HepG2 (cell line): ENCODE measurements at regions not wholly inside any gene's neighbourhood (a gene's known extent, or its start where the extent isn't known, plus 50 kb on each side); places are given as distances from the start of the nearest gene placed in this dataset.

ENCODE experiments used
- ATAC-seq: fragments of 200-7000 bp; cut with Tn5 transposase; 3 replicates; pipeline ENCODE4 v1.9.1; 2020; ENCODE audit warnings: mild to moderate bottlenecking, moderate library complexity
- BruUV-seq: library from RNA; stranded (reverse); fragments of 400-500 nt; replicated peaks from 2 replicates; lab custom pipeline; 2021; lab: Mats Ljungman, UMichigan
- CTCF ChIA-PET: fragments of 300-600 bp; formaldehyde crosslinking; extraction: SDS; loops from one replicate; lab custom pipeline; 2021; ENCODE audit warnings: low total read pairs, inconsistent platforms, low intra/inter-chr PET ratio; lab: Yijun Ruan, JAX
- POLR2A ChIA-PET: fragments of 350-600 bp; sonication (Branson Sonifier 250); formaldehyde crosslinking; loops from one replicate; lab custom pipeline; 2020; ENCODE audit warnings: antibody characterized with exemption, inconsistent platforms; lab: Yijun Ruan, JAX
- DNase-seq: peaks from one replicate; pipeline ENCODE4 v3.0.0-alpha.2; 2015; ENCODE audit warnings: low spot score
- FAIRE-seq: peaks from 3 replicates; lab custom pipeline; 2011; peaks lifted over from hg19 to GRCh38; lab: Jason Lieb, UNC
- H2AFZ ChIP-seq: one replicate; pipeline ENCODE4 v1.6.1; 2011; ENCODE audit warnings: low read length, inconsistent platforms
- H3K27ac ChIP-seq: fragments of 300-600 bp; 3 replicates; pipeline ENCODE4 v1.8.0; 2011; ENCODE audit warnings: mixed run types, mild to moderate bottlenecking, mixed read lengths, low read length, inconsistent platforms; ENCODE audit not compliant: insufficient read depth; ENCODE audit errors: extremely low read length
- H3K27me3 ChIP-seq, 2 experiments: fragments of 200-600 bp in 1 of 2; 2 replicates in 1 of 2; 3 replicates in 1 of 2; pipeline versions ENCODE4 v1.6.0 to v1.8.0; 2011; ENCODE audit warnings: low read length in 2 of 2, mild to moderate bottlenecking in 2 of 2, moderate library complexity in 2 of 2, inconsistent platforms in 1 of 2; ENCODE audit not compliant: insufficient read depth in 2 of 2, control insufficient read depth in 1 of 2
- H3K36me3 ChIP-seq, 2 experiments: fragments of 200-600 bp in 1 of 2; replicated peaks in 1 of 2; 2 replicates in 1 of 2; 3 replicates in 1 of 2; pipeline versions ENCODE4 v1.5.1 to v1.8.0; 2011; ENCODE audit warnings: low read length in 2 of 2, inconsistent platforms in 1 of 2; ENCODE audit not compliant: insufficient read depth in 2 of 2, control insufficient read depth in 1 of 2
- H3K4me1 ChIP-seq: 2 replicates; pipeline ENCODE4 v1.5.1; 2012; ENCODE audit warnings: low read length, inconsistent platforms; ENCODE audit not compliant: insufficient read depth
- H3K4me2 ChIP-seq: 2 replicates; pipeline ENCODE4 v1.6.0; 2011; ENCODE audit warnings: low read depth, low read length, inconsistent platforms
- H3K4me3 ChIP-seq, 3 experiments: fragments of 200-600 bp in 1 of 3; sonication (generic), shearing (Covaris generic) in 1 of 3; replicated peaks in 1 of 3; 2 replicates each; pipeline ENCODE4 v1.5.1; 2011 to 2016; ENCODE audit warnings: low read length in 3 of 3, inconsistent platforms in 2 of 3, low read depth in 2 of 3, mild to moderate bottlenecking in 2 of 3, control low read depth in 1 of 3, mixed read lengths in 1 of 3; ENCODE audit not compliant: insufficient read depth in 1 of 3
- H3K79me2 ChIP-seq: one replicate; pipeline ENCODE4 v1.6.1; 2011; ENCODE audit warnings: low read length, inconsistent platforms; ENCODE audit not compliant: insufficient read depth
- H3K9ac ChIP-seq: 2 replicates; pipeline ENCODE4 v1.6.0; 2011; ENCODE audit warnings: mild to moderate bottlenecking, low read depth, low read length, inconsistent platforms; ENCODE audit not compliant: insufficient read depth
- H3K9me3 ChIP-seq: 2 replicates; pipeline ENCODE4 v1.5.1; 2012; ENCODE audit warnings: mild to moderate bottlenecking, low read length
- H4K20me1 ChIP-seq: 2 replicates; pipeline ENCODE4 v1.6.0; 2011; ENCODE audit warnings: inconsistent platforms, mild to moderate bottlenecking, low read length, moderate library complexity; ENCODE audit not compliant: insufficient read depth
- ARID5B ChIP-seq: IDR thresholded peaks from 2 replicates; pipeline ENCODE4 v1.4.0; 2020; ENCODE audit warnings: mild to moderate bottlenecking, missing genetic modification reagents
- ATF4 ChIP-seq, 2 experiments: fragments of 450-650 bp in 1 of 2; sonication (generic) in 1 of 2; formaldehyde crosslinking; IDR thresholded peaks; 2 replicates each; pipeline versions ENCODE4 v1.5.0 to v1.8.0; 2020 to 2022; ENCODE audit warnings: mild to moderate bottlenecking in 1 of 2, missing genetic modification reagents in 1 of 2
- ATM ChIP-seq: fragments of 450-650 bp; IDR thresholded peaks from 2 replicates; pipeline ENCODE4 v1.7.1; 2017; ENCODE audit warnings: mild to moderate bottlenecking, borderline replicate concordance
- CREM ChIP-seq, 2 experiments: sonication (generic) in 1 of 2; formaldehyde crosslinking in 1 of 2; IDR thresholded peaks; 2 replicates each; pipeline versions ENCODE4 v1.4.0 to v1.6.1; 2016 to 2020; ENCODE audit warnings: antibody characterized with exemption in 1 of 2, mild to moderate bottlenecking in 1 of 2, missing genetic modification reagents in 1 of 2
- GABPB1 ChIP-seq: IDR thresholded peaks from 2 replicates; pipeline ENCODE4 v1.6.1; 2016; ENCODE audit warnings: mild to moderate bottlenecking, missing genetic modification reagents, moderate library complexity, missing compliant biosample characterization
- KDM6A ChIP-seq: IDR thresholded peaks from 2 replicates; pipeline ENCODE4 v1.6.1; 2016; ENCODE audit warnings: low read depth
- NFIC ChIP-seq: IDR thresholded peaks from 2 replicates; pipeline ENCODE4 v1.6.1; 2012; ENCODE audit warnings: mild to moderate bottlenecking, low read length, inconsistent platforms
- POGK ChIP-seq: sonication (generic); formaldehyde crosslinking; conservative IDR thresholded peaks from 2 replicates; pipeline ENCODE4 v1.8.0; 2022; ENCODE audit warnings: mild to moderate bottlenecking, moderate library complexity, missing genetic modification reagents
- SRF ChIP-seq: IDR thresholded peaks from 2 replicates; pipeline ENCODE4 v1.6.1; 2011; ENCODE audit warnings: mild to moderate bottlenecking, low read depth, low read length, moderate library complexity
- TBX3 ChIP-seq: fragments of 450-650 bp; IDR thresholded peaks from 2 replicates; pipeline ENCODE4 v1.6.1; 2017; ENCODE audit warnings: antibody characterized with exemption, mild to moderate bottlenecking, inconsistent platforms, borderline replicate concordance
- TEF ChIP-seq: sonication (generic); formaldehyde crosslinking; IDR thresholded peaks from 2 replicates; pipeline ENCODE4 v1.5.0; 2020; ENCODE audit warnings: missing genetic modification reagents
- ZFAT ChIP-seq: sonication (generic); formaldehyde crosslinking; conservative IDR thresholded peaks from 2 replicates; pipeline ENCODE4 v1.8.1; 2023; ENCODE audit warnings: missing genetic modification reagents, inconsistent platforms
- WGBS: methylation state at CpG from one replicate; pipeline ENCODE4 v1.1.6; 2017; ENCODE audit warnings: low lambda C conversion rate; 5-methylcytosine and 5-hydroxymethylcytosine counted together
- in situ Hi-C: cut with HindIII; loops from 2 replicates; pipeline ENCODE4 v1.10.0; 2017; ENCODE audit warnings: low pct_unique_long_range_greater_than_20kb; ENCODE audit not compliant: extremely low pct_ligation_motif_present
- intact Hi-C: fragments of 100-400 bp; cut with micrococcal nuclease; formaldehyde crosslinking; loops from one replicate; pipeline ENCODE4 v1.10.0; 2022; ENCODE audit not compliant: unreplicated experiment

- no peaks in the 10 kb centered on the region for H3K9me3 ChIP-seq
- DNase-seq, result no peak
- WGBS, result 0% methylated on average over 1 of the region's 2 CpGs
- H4K20me1 ChIP-seq, result no peaks in the 10 kb centered on the region
- no peak for FAIRE-seq
- no peak overlapping the region for H3K27ac ChIP-seq
- H3K79me2 ChIP-seq, result no peaks in the 10 kb centered on the region
- H3K36me3 ChIP-seq, result no peaks in the 10 kb centered on the region
- H3K4me2 ChIP-seq, result no peak overlapping the region
- H3K27me3 ChIP-seq, result no peaks in the 10 kb centered on the region
- CTCF ChIA-PET, result no interaction called here
- no peaks in the 10 kb centered on the region for H3K4me1 ChIP-seq
- H3K4me3 ChIP-seq, result no peak overlapping the region
- in situ Hi-C loops (no loop called here), intact Hi-C loops (no loop called here)
- no peak for TF ChIP-seq SRF
- TF ChIP-seq ATF4 (CRISPR knock-in tag; IDR thresholded peaks at IDR 0.05), result no peak
- no peak for TF ChIP-seq ZFAT
- no peak for TF ChIP-seq TEF
- no peak for TF ChIP-seq NFIC
- TF ChIP-seq TBX3, result no peak
- BruUV-seq, result no TSS peak
- ATAC-seq, result no peak
- POLR2A ChIA-PET, result no interaction called here
- H3K9ac ChIP-seq, result no peak overlapping the region
- no peak overlapping the region for H2AFZ ChIP-seq
Measured at GRCh38 chr7:116398672-116399071, 100.9 kb upstream of the CAV2 start.

- no peaks in the 10 kb centered on the region for H3K9me3 ChIP-seq
- H3K36me3 ChIP-seq, result no peaks in the 10 kb centered on the region
- no peak overlapping the region for H3K9ac ChIP-seq
- no peaks in the 10 kb centered on the region for H3K4me1 ChIP-seq
- H3K79me2 ChIP-seq, result no peaks in the 10 kb centered on the region
- no peak for ATAC-seq
- H2AFZ ChIP-seq, result no peak overlapping the region
- FAIRE-seq, result no peak
- in situ Hi-C loops (no loop called here), intact Hi-C loops (no loop called here)
- ChIA-PET CTCF (no interaction called here), POLR2A (no interaction called here)
- H3K4me2 ChIP-seq, result no peak overlapping the region
- H3K27ac ChIP-seq, result no peak overlapping the region
- no peaks in the 10 kb centered on the region for H3K27me3 ChIP-seq
- H4K20me1 ChIP-seq, result no peaks in the 10 kb centered on the region
- BruUV-seq, result no TSS peak
- DNase-seq, result no peak
- H3K4me3 ChIP-seq, result no peak overlapping the region
- TF ChIP-seq ARID5B, result no peak
- no peak for TF ChIP-seq GABPB1 (CRISPR knock-in tag)
- no peak for TF ChIP-seq ATM
- TF ChIP-seq KDM6A (CRISPR knock-in tag), result no peak
- no peak for TF ChIP-seq CREM (IDR thresholded peaks at IDR 0.05)
- no peak for TF ChIP-seq CREM (CRISPR knock-in tag; IDR thresholded peaks at IDR 0.05)
- TF ChIP-seq POGK (CRISPR knock-in tag), result no peak
Measured at GRCh38 chr7:116399819-116400218, 99.7 kb upstream of the CAV2 start.
